WI38 (cell line): ENCODE measurements at regions not wholly inside any gene's neighbourhood (a gene's known extent, or its start where the extent isn't known, plus 50 kb on each side); places are given as distances from the start of the nearest gene placed in this dataset.

Experiments
- H3K4me3 ChIP-seq: 2 replicates; pipeline ENCODE4 v1.5.1; 2011; ENCODE audit warnings: low read depth, mild to moderate bottlenecking, control low read depth, low read length
- CTCF ChIP-seq: IDR thresholded peaks from 2 replicates; pipeline ENCODE4 v1.5.1; 2012; ENCODE audit warnings: low read depth, mild to moderate bottlenecking, control low read depth, low read length

- TF ChIP-seq CTCF: no peak
- no peak overlapping the region for H3K4me3 ChIP-seq
Measured at GRCh38 chr18:68233018-68233417, 481.9 kb downstream of the TMX3 start.

- TF ChIP-seq CTCF: no peak
- no peak overlapping the region for H3K4me3 ChIP-seq
Measured at GRCh38 chr18:68229351-68229750, 485.6 kb downstream of the TMX3 start.

- no peak overlapping the region for H3K4me3 ChIP-seq
- TF ChIP-seq CTCF: no peak
Measured at GRCh38 chr18:68221111-68221724, 493.7 kb downstream of the TMX3 start.

GRCh38 chr18:68220458-68220857 lies 494.4 kb downstream of the TMX3 start:
- TF ChIP-seq CTCF: no peak
- H3K4me3 ChIP-seq: no peak overlapping the region

GRCh38 chr18:68219872-68220271 lies 495.0 kb downstream of the TMX3 start:
- no peak for TF ChIP-seq CTCF

GRCh38 chr18:68219274-68219673 lies 495.6 kb downstream of the TMX3 start:
- TF ChIP-seq CTCF: no peak
- no peak overlapping the region for H3K4me3 ChIP-seq

More at GRCh38 chr18:68219872-68220271, 495.0 kb downstream of the TMX3 start:
- H3K4me3 ChIP-seq: no peak overlapping the region

GRCh38 chr18:68215931-68216330 lies 499.0 kb downstream of the TMX3 start:
- no peak overlapping the region for H3K4me3 ChIP-seq
- no peak for TF ChIP-seq CTCF
